ENCODE measurements at regions not wholly inside any gene's neighbourhood (a gene's known extent, or its start where the extent isn't known, plus 50 kb on each side); places are given as distances from the start of the nearest gene placed in this dataset.

- no peak for DNase-seq (ENCODE audit: low spot score)
Measured at GRCh38 chr1:218715961-218716669, 371.0 kb downstream of the TGFB2 start.

- DNase-seq (ENCODE audit: low spot score) = no peak
Measured at GRCh38 chr1:218717575-218717974, 372.4 kb downstream of the TGFB2 start.

- DNase-seq (ENCODE audit: low spot score) = no peak
Measured at GRCh38 chr1:218718206-218718605, 373.1 kb downstream of the TGFB2 start.

GRCh38 chr1:218718977-218719376 is 373.8 kb downstream of the TGFB2 start:
- no peak for DNase-seq (ENCODE audit: low spot score)

GRCh38 chr1:218728898-218729565 is 383.9 kb downstream of the TGFB2 start:
- DNase-seq (ENCODE audit: low spot score) = no peak

- DNase-seq (ENCODE audit: low spot score) = no peak
Measured at GRCh38 chr1:218735436-218736032, 390.4 kb downstream of the TGFB2 start.

GRCh38 chr1:218739426-218739825 is 394.3 kb downstream of the TGFB2 start:
- DNase-seq (ENCODE audit: low spot score) = no peak

GRCh38 chr1:218741852-218742251 is 396.7 kb downstream of the TGFB2 start:
- DNase-seq (ENCODE audit: low spot score) = peak; percentile 19

GRCh38 chr1:218742467-218743262 is 397.5 kb downstream of the TGFB2 start:
- DNase-seq (ENCODE audit: low spot score) = peak; percentile 17

GRCh38 chr1:218743861-218744505 is 398.8 kb downstream of the TGFB2 start:
- DNase-seq (ENCODE audit: low spot score) = peak; percentile 16

GRCh38 chr1:218748071-218748470 is 402.9 kb downstream of the TGFB2 start:
- no peak for DNase-seq (ENCODE audit: low spot score)

- no peak for DNase-seq (ENCODE audit: low spot score)
Measured at GRCh38 chr1:218750216-218750970, 405.3 kb downstream of the TGFB2 start.

GRCh38 chr1:218751208-218751948 is 406.2 kb downstream of the TGFB2 start:
- DNase-seq (ENCODE audit: low spot score) = no peak

- no peak for DNase-seq (ENCODE audit: low spot score)
Measured at GRCh38 chr1:218752126-218752525, 407.0 kb downstream of the TGFB2 start.

GRCh38 chr1:218754477-218754876 is 409.3 kb downstream of the TGFB2 start:
- DNase-seq (ENCODE audit: low spot score) = no peak

- DNase-seq (ENCODE audit: low spot score) = no peak
Measured at GRCh38 chr1:218755128-218755527, 410.0 kb downstream of the TGFB2 start.

- DNase-seq (ENCODE audit: low spot score) = no peak
Measured at GRCh38 chr1:218759795-218760194, 413.9 kb upstream of the LYPLAL1 start.

GRCh38 chr1:218760601-218761570 is 412.8 kb upstream of the LYPLAL1 start:
- DNase-seq (ENCODE audit: low spot score) = no peak

- no peak for DNase-seq (ENCODE audit: low spot score)
Measured at GRCh38 chr1:218763538-218763937, 410.1 kb upstream of the LYPLAL1 start.

Data from H4 (cell line).